B cell (primary cell): ENCODE measurements at regions not wholly inside any gene's neighbourhood (a gene's known extent, or its start where the extent isn't known, plus 50 kb on each side); places are given as distances from the start of the nearest gene placed in this dataset.

Experiments
- ATAC-seq: fragments of 200-7000 bp; cut with Tn5 transposase; one replicate; pipeline ENCODE4 v1.10.0; 2021; ENCODE audit warnings: low read depth, mild to moderate bottlenecking, moderate number of reproducible peaks, moderate library complexity
- CTCF ChIA-PET: fragments of 350-600 bp; sonication (Branson Sonifier 250); formaldehyde crosslinking; loops from one replicate; lab custom pipeline; 2021; ENCODE audit warnings: antibody characterized with exemption, inconsistent platforms; lab: Charles Lee
- POLR2A ChIA-PET: fragments of 350-600 bp; sonication (Branson Sonifier 250); formaldehyde crosslinking; loops from one replicate; lab custom pipeline; 2021; ENCODE audit warnings: antibody characterized with exemption; lab: Charles Lee
- DNase-seq: peaks from one replicate; pipeline ENCODE4 v3.0.0; 2013
- H2AFZ ChIP-seq: 2 replicates; pipeline ENCODE4 v1.6.1; 2012; ENCODE audit warnings: mild to moderate bottlenecking, low read depth, low read length; ENCODE audit not compliant: insufficient read depth, poor library complexity, severe bottlenecking
- H3K27ac ChIP-seq, 2 donors: 1 replicate in 1 of 2; 2 replicates in 1 of 2; pipeline ENCODE4 v1.5.1; 2012 to 2013; ENCODE audit warnings: low read length in 2 of 2, mild to moderate bottlenecking in 2 of 2, moderate library complexity in 1 of 2
- H3K27me3 ChIP-seq, 4 experiments: fragments of 200-600 bp in 1 of 4; sonication (generic) in 1 of 4; replicated peaks in 1 of 4; 1 replicate in 2 of 4; 2 replicates in 2 of 4; pipeline versions ENCODE4 v1.6.1 to v1.7.0; 2013 to 2016; ENCODE audit warnings: low read length in 3 of 4, mild to moderate bottlenecking in 2 of 4, mixed read lengths in 1 of 4, moderate library complexity in 1 of 4; ENCODE audit not compliant: insufficient read depth in 4 of 4, control insufficient read depth in 3 of 4; ENCODE audit errors: control extremely low read depth in 1 of 4
- H3K36me3 ChIP-seq, 2 experiments: replicated peaks in 1 of 2; 1 replicate in 1 of 2; 2 replicates in 1 of 2; pipeline versions ENCODE4 v1.6.1 to v1.7.1; 2013; ENCODE audit warnings: low read length in 1 of 2; ENCODE audit not compliant: insufficient read depth in 2 of 2, control insufficient read depth in 1 of 2; ENCODE audit errors: control extremely low read depth in 1 of 2, extremely low read depth in 1 of 2
- H3K4me1 ChIP-seq, 2 donors: fragments of 200-600 bp in 1 of 2; sonication (generic) in 1 of 2; 1 replicate in 1 of 2; 2 replicates in 1 of 2; pipeline versions ENCODE4 v1.5.1 to v1.6.1; 2013 to 2017; ENCODE audit warnings: low read length in 2 of 2; ENCODE audit not compliant: control insufficient read depth in 2 of 2, insufficient read depth in 2 of 2
- H3K4me2 ChIP-seq: replicated peaks from 2 replicates; pipeline ENCODE3; 2012; ENCODE audit warnings: mild to moderate bottlenecking, low read depth, low read length; ENCODE audit not compliant: poor library complexity, severe bottlenecking
- H3K4me3 ChIP-seq, 5 experiments: fragments of 200-600 bp in 1 of 5; sonication (generic) in 1 of 5; 1 replicate in 3 of 5; 2 replicates in 2 of 5; pipeline versions ENCODE4 v1.5.1 to v1.7.0; 2011 to 2016; ENCODE audit warnings: low read length in 4 of 5, mild to moderate bottlenecking in 4 of 5, low read depth in 2 of 5, control low read depth in 1 of 5, moderate library complexity in 1 of 5; ENCODE audit not compliant: insufficient read depth in 1 of 5; ENCODE audit errors: control extremely low read depth in 1 of 5, extremely low read depth in 1 of 5
- H3K79me2 ChIP-seq: fragments of 200-600 bp; sonication (generic); one replicate; pipeline ENCODE4 v1.6.0; 2016; ENCODE audit warnings: low read length; ENCODE audit not compliant: control insufficient read depth, insufficient read depth
- H3K9ac ChIP-seq: fragments of 200-600 bp; sonication (generic); 2 replicates; pipeline ENCODE4 v1.6.1; 2017; ENCODE audit warnings: mild to moderate bottlenecking, low read length, moderate library complexity
- H3K9me3 ChIP-seq, 3 donors: one replicate each; pipeline versions ENCODE4 v1.6.1 to v1.7.1; 2013; ENCODE audit warnings: low read length in 2 of 3; ENCODE audit not compliant: control insufficient read depth in 2 of 3, insufficient read depth in 1 of 3; ENCODE audit errors: control extremely low read depth in 1 of 3
- H4K20me1 ChIP-seq: 2 replicates; pipeline ENCODE4 v1.6.0; 2012; ENCODE audit warnings: mild to moderate bottlenecking, low read length; ENCODE audit not compliant: insufficient read depth, control insufficient read depth, poor library complexity, severe bottlenecking
- H3K27ac Mint-ChIP-seq: one replicate; pipeline ENCODE4 v1.8.0; 2021; ENCODE audit warnings: mixed read lengths
- H3K27me3 Mint-ChIP-seq: one replicate; pipeline ENCODE4 v1.8.0; 2021; ENCODE audit warnings: mixed read lengths
- H3K4me1 Mint-ChIP-seq: one replicate; pipeline ENCODE4 v1.8.0; 2021; ENCODE audit warnings: mixed read lengths
- H3K4me3 Mint-ChIP-seq: one replicate; pipeline ENCODE4 v1.8.0; 2021; ENCODE audit warnings: mixed read lengths
- H3K9me3 Mint-ChIP-seq: one replicate; pipeline ENCODE4 v1.8.0; 2022; ENCODE audit warnings: mixed read lengths; ENCODE audit not compliant: insufficient read depth
- EZH2 ChIP-seq: IDR thresholded peaks from 2 replicates; pipeline ENCODE4 v1.6.1; 2012; ENCODE audit warnings: borderline replicate concordance, low read depth, mild to moderate bottlenecking, moderate library complexity, low read length; ENCODE audit not compliant: insufficient read depth, poor library complexity, severe bottlenecking
- WGBS: methylation state at CpG from one replicate; pipeline ENCODE4 v1.1.5; 2013; ENCODE audit warnings: missing lambda C conversion rate; ENCODE audit not compliant: insufficient coverage; 5-methylcytosine and 5-hydroxymethylcytosine counted together
- intact Hi-C: fragments of 100-400 bp; cut with micrococcal nuclease; formaldehyde crosslinking; loops from one replicate; pipeline ENCODE4 v1.10.0; 2022
- TF ChIP-seq, protein P1 (sequence below): fragments of 200-600 bp; IDR thresholded peaks from one replicate; pipeline ENCODE4 v1.8.0; 2022; ENCODE audit warnings: antibody characterized with exemption, mild to moderate bottlenecking

DNA sequence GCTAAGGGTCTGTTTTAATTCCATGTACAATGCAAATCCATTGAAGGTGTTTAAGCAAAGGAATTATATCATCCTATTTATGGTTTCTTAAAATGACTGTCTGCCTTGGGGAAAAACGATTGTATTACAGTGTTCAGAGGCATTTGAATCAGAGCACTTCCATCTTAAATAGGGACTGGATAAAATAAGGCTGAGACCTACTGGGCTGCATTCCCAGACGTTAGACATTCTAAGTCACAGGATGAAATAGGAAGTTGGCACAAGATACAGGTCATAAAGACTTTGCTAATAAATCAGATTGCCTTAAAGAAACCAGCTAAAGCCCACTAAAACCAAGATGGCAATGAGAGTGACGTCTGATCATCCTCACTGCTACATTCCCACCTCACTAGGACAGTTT lies 1167.2 kb upstream of the PABPC4L start:
- Histone ChIP-seq H3K9me3 (peaks cover 0 to 10% (median 0%) of the 10 kb centered on the region in 3 donors), H3K27ac (no peak overlapping the region), H2AFZ (no peak overlapping the region), H3K4me3 (no peak overlapping the region), H3K27me3 (no peaks in the 10 kb centered on the region), H3K4me2 (no peak overlapping the region), H3K36me3 (no peaks in the 10 kb centered on the region), H4K20me1 (no peaks in the 10 kb centered on the region), H3K4me1 (no peaks in the 10 kb centered on the region), H3K9ac (no peak overlapping the region), H3K79me2 (no peaks in the 10 kb centered on the region)
- CTCF ChIA-PET: no interaction called here
- WGBS: 46% methylated on average over 3 of the region's 3 CpGs
- POLR2A ChIA-PET: no interaction called here
- intact Hi-C loops: no loop called here
- Mint-ChIP-seq H3K27ac (no peak overlapping the region), H3K9me3 (no peaks in the 10 kb centered on the region), H3K4me3 (no peak overlapping the region), H3K27me3 (no peaks in the 10 kb centered on the region), H3K4me1 (no peaks in the 10 kb centered on the region)
- DNase-seq (no peak), ATAC-seq (no peak)
- TF ChIP-seq EZH2: no peak
- TF ChIP-seq, protein P1, sequence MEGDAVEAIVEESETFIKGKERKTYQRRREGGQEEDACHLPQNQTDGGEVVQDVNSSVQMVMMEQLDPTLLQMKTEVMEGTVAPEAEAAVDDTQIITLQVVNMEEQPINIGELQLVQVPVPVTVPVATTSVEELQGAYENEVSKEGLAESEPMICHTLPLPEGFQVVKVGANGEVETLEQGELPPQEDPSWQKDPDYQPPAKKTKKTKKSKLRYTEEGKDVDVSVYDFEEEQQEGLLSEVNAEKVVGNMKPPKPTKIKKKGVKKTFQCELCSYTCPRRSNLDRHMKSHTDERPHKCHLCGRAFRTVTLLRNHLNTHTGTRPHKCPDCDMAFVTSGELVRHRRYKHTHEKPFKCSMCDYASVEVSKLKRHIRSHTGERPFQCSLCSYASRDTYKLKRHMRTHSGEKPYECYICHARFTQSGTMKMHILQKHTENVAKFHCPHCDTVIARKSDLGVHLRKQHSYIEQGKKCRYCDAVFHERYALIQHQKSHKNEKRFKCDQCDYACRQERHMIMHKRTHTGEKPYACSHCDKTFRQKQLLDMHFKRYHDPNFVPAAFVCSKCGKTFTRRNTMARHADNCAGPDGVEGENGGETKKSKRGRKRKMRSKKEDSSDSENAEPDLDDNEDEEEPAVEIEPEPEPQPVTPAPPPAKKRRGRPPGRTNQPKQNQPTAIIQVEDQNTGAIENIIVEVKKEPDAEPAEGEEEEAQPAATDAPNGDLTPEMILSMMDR: no peak

DNA sequence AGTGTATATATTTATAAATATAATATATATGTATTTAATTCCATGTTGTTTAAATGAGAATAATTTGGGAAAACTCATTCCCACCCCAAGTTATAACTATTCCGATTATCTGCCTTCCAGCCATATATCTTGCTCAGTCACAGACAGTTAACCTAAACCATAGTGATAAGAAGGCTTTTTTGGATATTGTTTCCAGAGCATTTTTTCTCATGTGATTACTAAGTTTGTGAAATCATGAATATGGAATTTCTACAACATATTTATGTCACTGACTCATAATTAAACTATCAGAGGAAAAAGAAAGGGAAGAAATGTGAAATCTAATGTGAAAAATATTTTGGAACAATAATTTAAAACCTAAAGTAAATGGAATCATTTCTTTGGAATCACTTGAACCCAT lies 1163.5 kb upstream of the PABPC4L start:
- Histone ChIP-seq H3K4me2 (no peak overlapping the region), H3K27me3 (no peaks in the 10 kb centered on the region), H3K27ac (no peak overlapping the region), H3K79me2 (no peaks in the 10 kb centered on the region), H3K36me3 (no peaks in the 10 kb centered on the region), H3K9ac (no peak overlapping the region), H4K20me1 (no peaks in the 10 kb centered on the region), H3K4me1 (no peaks in the 10 kb centered on the region), H3K9me3 (no peaks in the 10 kb centered on the region), H3K4me3 (no peak overlapping the region), H2AFZ (no peak overlapping the region)
- no CpG with 5 or more reads among the region's 1 CpG for WGBS
- Mint-ChIP-seq H3K27ac (no peak overlapping the region), H3K27me3 (no peaks in the 10 kb centered on the region), H3K9me3 (no peaks in the 10 kb centered on the region), H3K4me3 (no peak overlapping the region), H3K4me1 (no peaks in the 10 kb centered on the region)
- intact Hi-C loops: no loop called here
- ATAC-seq: no peak
- no peak for DNase-seq
- ChIA-PET CTCF (no interaction called here), POLR2A (no interaction called here)
- TF ChIP-seq, protein P1: no peak
- no peak for TF ChIP-seq EZH2
